Activated naive CD8-positive, alpha-beta T cell (primary cell): ENCODE measurements at regions not wholly inside any gene's neighbourhood (a gene's known extent, or its start where the extent isn't known, plus 50 kb on each side); places are given as distances from the start of the nearest gene placed in this dataset.
"Not testable (repeated sequence)": the region's sequence is repeated elsewhere in the genome, so short reads cannot be mapped to it uniquely, and the experiment has no call there.

Experiments used
- H3K27ac Mint-ChIP-seq: one replicate; pipeline ENCODE4 v1.8.0; 2021; ENCODE audit warnings: mixed read lengths
- H3K27me3 Mint-ChIP-seq: one replicate; pipeline ENCODE4 v1.8.0; 2021; ENCODE audit warnings: mixed read lengths
- H3K36me3 Mint-ChIP-seq: one replicate; pipeline ENCODE4 v1.8.0; 2021; ENCODE audit warnings: mixed read lengths
- H3K4me1 Mint-ChIP-seq: one replicate; pipeline ENCODE4 v1.8.0; 2021; ENCODE audit warnings: low read depth, mixed read lengths
- H3K4me3 Mint-ChIP-seq: one replicate; pipeline ENCODE4 v1.8.0; 2021; ENCODE audit warnings: mild to moderate bottlenecking, mixed read lengths
- H3K9me3 Mint-ChIP-seq: one replicate; pipeline ENCODE4 v1.8.0; 2021; ENCODE audit warnings: low read depth, mixed read lengths

DNA sequence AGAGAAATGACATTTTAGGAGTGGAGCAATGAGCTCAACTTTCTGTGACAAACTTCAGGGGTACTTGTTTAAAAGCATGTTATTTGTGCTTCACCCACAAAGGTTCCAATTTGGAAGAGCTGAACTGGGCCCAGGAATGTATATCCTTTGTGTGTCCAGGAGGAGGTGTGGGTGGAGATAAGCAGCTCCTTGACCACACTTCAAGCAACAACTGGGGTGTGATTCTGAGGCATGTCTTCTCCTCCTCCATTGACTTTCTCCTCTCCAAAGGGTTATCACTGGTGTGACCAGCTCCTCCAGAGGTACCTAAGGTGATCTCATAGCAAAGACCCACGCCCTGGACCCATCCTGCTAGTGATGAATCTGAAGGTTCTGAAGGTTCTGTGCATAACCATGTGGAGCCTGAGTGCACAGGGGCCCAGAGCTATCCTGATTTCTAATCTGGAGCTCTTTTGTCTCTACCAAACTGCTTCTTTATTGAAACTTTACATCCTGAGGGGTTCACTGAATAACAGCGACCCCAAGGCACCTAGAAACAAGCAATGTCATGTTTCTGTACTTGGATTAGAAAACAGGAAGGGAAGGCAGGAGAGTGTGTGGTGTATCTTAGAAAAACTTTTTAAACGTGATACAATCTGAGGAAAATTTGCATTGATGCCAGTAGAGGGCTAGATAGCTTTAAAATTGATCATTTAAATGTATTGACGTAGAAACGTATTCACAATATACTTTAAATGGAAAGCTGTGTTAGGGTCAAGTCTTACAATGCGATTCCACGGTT lies 60.9 kb upstream of the CD93 start:
- H3K27me3 Mint-ChIP-seq: no peaks in the 10 kb centered on the region
- H3K4me1 Mint-ChIP-seq: peaks cover 9% of the 10 kb centered on the region

DNA sequence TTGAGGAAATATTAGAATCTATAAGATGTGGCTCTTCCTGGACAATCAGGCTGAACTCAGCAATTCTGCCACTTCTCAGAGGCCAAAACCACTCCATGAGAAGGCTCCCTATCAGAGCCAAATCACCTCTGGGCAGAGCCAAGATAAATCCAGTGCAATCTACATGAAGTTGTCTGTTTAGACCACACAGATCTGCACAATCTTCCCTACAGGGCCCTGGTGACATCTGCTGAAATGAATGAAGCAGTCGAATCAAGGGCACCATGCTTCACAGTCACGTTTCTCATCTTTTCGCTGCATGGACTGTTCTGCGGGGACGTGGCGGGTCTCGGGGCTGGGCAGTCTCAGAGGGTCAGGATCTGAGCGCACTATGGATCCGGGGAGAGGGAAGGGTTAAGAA lies 60.1 kb upstream of the CD93 start:
- no peaks in the 10 kb centered on the region for H3K9me3 Mint-ChIP-seq
- H3K36me3 Mint-ChIP-seq: no peaks in the 10 kb centered on the region
- no peak overlapping the region for H3K4me3 Mint-ChIP-seq
- H3K27me3 Mint-ChIP-seq: no peaks in the 10 kb centered on the region
- H3K4me1 Mint-ChIP-seq: peaks cover 11% of the 10 kb centered on the region
- no peak overlapping the region for H3K27ac Mint-ChIP-seq

More for the DNA sequence above, 60.9 kb upstream of the CD93 start:
- Mint-ChIP-seq H3K36me3 (no peaks in the 10 kb centered on the region), H3K9me3 (no peaks in the 10 kb centered on the region), H3K27ac (no peak overlapping the region), H3K4me3 (no peak overlapping the region)

GRCh38 chr20:23145281-23145700 lies 59.2 kb upstream of the CD93 start:
- H3K4me1 Mint-ChIP-seq: peaks cover 11% of the 10 kb centered on the region
- no peak overlapping the region for H3K27ac Mint-ChIP-seq

DNA sequence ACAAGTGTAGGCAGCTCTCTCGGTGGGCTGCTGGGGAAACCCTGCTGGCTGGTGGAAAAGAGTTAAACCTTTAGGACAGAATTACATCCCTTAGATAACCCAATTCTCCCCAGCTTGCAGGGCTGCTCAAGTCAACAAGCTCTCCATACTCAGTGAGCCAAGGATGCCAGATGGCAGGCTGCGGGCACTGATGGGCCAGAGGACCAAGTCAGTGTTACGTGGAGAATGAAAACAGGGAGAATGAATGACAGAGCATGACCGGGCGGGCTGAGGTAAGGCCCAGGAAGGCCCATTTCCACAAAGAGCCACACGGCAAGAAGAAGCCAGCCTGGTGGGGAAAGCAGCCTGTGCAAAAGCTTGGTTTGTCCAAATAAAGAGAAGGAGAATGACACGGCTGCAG lies 58.7 kb upstream of the CD93 start:
- Mint-ChIP-seq H3K4me3 (no peak overlapping the region), H3K36me3 (no peaks in the 10 kb centered on the region), H3K9me3 (no peaks in the 10 kb centered on the region), H3K27ac (no peak overlapping the region), H3K4me1 (peaks cover 11% of the 10 kb centered on the region), H3K27me3 (no peaks in the 10 kb centered on the region)

More at GRCh38 chr20:23145281-23145700, 59.2 kb upstream of the CD93 start:
- H3K36me3 Mint-ChIP-seq: no peaks in the 10 kb centered on the region
- no peak overlapping the region for H3K4me3 Mint-ChIP-seq
- H3K9me3 Mint-ChIP-seq: no peaks in the 10 kb centered on the region
- H3K27me3 Mint-ChIP-seq: no peaks in the 10 kb centered on the region

GRCh38 chr20:23143986-23144690 lies 58.0 kb upstream of the CD93 start:
- Mint-ChIP-seq H3K4me1 (peaks cover 11% of the 10 kb centered on the region), H3K27me3 (no peaks in the 10 kb centered on the region), H3K36me3 (no peaks in the 10 kb centered on the region), H3K4me3 (no peak overlapping the region), H3K27ac (no peak overlapping the region), H3K9me3 (no peaks in the 10 kb centered on the region)

DNA sequence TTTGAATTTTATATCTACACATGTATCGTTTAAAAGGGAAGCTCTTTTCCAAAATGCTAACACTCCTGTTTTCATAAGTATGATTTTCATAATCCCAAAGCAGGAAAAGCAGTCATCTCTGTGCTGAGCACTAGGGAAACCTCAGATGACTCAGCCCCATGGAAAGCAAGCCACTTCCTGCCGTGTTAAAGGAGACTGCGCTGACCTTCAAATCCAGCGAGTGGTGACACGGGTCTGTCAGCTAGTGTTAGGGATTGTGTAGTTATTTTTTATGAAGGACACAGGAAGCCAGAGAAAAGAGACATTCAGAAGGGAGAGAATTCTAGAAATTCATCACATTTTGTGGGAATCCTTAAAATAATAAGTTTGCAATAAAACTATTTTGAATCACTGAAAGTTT lies 57.0 kb upstream of the CD93 start:
- no peaks in the 10 kb centered on the region for H3K36me3 Mint-ChIP-seq
- no peaks in the 10 kb centered on the region for H3K9me3 Mint-ChIP-seq
- H3K27ac Mint-ChIP-seq: no peak overlapping the region
- no peaks in the 10 kb centered on the region for H3K27me3 Mint-ChIP-seq
- H3K4me1 Mint-ChIP-seq: peaks cover 11% of the 10 kb centered on the region
- H3K4me3 Mint-ChIP-seq: no peak overlapping the region

DNA sequence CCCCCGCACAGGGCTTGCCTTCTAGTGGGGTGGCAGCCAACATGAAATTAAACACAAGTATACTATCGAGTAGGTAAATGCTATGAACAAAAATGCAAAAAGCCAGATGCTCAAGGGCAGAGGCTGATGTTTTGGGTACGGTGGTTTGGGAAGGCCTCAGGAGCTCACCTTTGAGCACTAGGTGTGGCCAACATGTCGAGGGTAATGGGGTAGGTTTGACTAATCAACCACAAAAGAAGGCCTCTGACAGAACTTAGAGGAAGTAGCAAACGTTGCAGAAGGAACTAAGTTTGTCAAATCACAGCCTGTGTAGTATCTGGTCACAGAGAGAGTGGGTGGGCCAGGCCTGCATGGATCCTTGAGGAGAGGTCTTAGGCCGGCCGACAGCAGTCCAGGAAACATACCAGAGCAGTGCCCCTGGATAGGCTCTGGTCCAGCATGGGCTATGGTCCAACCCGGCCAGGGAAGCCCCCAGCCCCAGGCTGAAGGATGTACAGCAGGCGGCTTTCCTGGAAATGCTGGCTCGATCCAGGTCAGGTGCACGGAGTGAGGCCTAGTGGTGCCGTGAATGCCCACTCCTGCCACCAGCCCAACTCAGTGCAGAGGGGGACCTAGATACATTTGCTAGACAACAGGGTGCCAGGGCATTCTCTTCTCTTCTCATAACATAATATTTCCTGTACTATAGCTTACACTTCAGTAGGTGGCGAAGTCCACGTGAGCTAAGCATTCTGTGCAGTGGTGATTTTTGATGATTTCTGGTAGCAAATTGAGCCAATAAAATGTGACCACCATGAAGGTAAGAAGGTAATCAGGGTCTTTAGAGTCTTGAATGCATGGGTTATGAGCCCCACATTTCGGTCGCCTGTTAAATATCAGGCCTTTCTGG lies 56.3 kb upstream of the CD93 start:
- peaks cover 11% of the 10 kb centered on the region for H3K4me1 Mint-ChIP-seq
- no peaks in the 10 kb centered on the region for H3K9me3 Mint-ChIP-seq
- H3K4me3 Mint-ChIP-seq: no peak overlapping the region
- no peak overlapping the region for H3K27ac Mint-ChIP-seq
- no peaks in the 10 kb centered on the region for H3K27me3 Mint-ChIP-seq
- H3K36me3 Mint-ChIP-seq: no peaks in the 10 kb centered on the region

DNA sequence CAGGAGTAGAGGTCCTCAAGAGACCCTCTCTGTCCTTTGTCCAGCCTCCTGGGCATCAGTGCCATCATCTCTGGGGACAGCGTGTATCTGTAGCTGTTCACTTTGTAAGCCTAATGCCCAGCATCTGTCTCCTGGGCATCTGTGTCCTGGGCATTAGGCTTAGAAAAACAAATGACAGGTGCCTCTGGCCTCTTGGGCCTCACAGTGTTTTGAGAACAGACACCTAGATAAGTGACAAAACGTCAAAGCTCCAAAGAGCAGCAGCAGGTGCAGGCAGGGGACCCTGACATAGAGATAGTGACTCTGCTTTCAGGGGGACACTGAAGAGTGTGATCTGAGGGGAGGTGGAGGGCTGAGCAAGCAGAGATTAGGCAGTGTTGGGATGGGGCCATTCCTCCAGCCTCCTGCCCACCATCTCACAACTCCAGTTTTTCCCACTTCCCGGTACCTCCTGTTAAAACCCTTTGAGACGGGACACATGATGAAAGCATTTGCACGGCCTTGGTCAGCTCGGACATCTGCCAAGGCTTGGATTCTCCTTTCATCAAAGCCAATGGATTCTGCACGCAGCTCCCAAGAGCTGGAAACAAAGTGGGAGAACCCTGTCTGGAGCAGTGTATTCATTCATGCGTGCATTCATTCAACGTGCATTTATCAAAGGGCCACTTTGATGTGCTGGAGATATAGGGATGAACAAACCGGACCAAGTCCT lies 55.5 kb upstream of the CD93 start:
- Mint-ChIP-seq H3K36me3 (no peaks in the 10 kb centered on the region), H3K27ac (no peak overlapping the region), H3K4me1 (peaks cover 11% of the 10 kb centered on the region), H3K27me3 (no peaks in the 10 kb centered on the region), H3K9me3 (no peaks in the 10 kb centered on the region), H3K4me3 (no peak overlapping the region)

- Mint-ChIP-seq H3K4me3 (no peak overlapping the region), H3K36me3 (no peaks in the 10 kb centered on the region), H3K4me1 (peaks cover 11% of the 10 kb centered on the region), H3K27me3 (no peaks in the 10 kb centered on the region), H3K27ac (no peak overlapping the region), H3K9me3 (no peaks in the 10 kb centered on the region)
Measured at GRCh38 chr20:23140991-23141390, 54.9 kb upstream of the CD93 start.

DNA sequence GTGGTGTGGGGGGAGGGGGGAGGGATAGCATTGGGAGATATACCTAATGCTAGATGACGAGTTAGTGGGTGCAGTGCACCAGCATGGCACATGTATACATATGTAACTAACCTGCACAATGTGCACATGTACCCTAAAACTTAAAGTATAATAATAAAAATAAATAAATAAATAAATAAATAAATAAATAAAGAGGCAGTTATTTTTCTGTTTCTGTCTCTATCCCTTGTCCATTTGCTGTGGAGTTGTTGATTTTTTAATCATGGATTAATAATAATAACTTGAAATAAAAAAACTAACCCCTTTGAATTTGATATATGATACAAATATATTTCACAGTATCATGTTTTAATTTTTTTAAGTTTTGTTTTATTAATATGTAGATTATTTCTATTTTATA lies 53.9 kb upstream of the CD93 start:
- H3K4me3 Mint-ChIP-seq, H3K36me3 Mint-ChIP-seq, H3K27ac Mint-ChIP-seq, H3K27me3 Mint-ChIP-seq, H3K9me3 Mint-ChIP-seq: not testable (repeated sequence)
- peaks cover 11% of the 10 kb centered on the region for H3K4me1 Mint-ChIP-seq

DNA sequence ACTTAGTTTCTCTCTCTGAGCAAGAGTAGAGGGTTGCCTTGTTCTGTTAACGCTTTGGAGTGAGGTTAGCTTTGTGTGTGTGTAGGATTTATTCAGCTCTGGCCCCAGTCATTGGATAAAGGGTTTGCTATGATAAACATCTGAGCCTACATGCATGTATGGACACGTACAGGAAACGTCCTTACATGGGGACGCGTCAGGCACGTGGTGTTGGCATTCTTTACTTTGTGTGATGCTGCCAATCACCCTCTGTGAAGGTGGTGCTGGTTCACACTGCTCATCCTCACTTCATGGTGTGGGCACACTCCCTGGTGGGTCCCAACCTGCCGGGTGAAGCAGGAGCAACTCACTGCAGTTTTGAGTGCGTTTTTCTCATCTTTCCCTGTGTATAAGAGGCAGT lies 53.4 kb upstream of the CD93 start:
- Mint-ChIP-seq H3K4me1 (peaks cover 11% of the 10 kb centered on the region), H3K27ac (no peak overlapping the region), H3K4me3 (no peak overlapping the region), H3K36me3 (no peaks in the 10 kb centered on the region), H3K27me3 (no peaks in the 10 kb centered on the region), H3K9me3 (no peaks in the 10 kb centered on the region)

DNA sequence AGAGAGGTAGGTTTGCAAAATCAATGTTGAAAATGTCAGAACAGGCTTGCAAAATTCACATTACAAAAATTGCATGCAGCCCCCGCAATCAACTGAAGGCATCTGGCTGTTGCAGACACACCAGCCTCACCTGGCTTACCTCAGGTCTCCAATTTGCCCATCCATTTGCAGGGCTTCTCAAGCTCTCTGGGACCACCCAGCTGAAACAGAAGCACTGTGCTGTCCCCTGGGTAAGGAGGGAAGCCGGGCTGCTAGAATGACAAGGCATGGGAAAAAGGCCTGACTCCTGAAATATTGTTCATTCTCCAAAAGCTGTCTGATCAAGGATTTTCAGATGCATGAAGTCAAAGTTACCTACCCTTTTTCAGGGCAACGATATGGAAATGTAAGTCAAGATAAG lies 52.6 kb upstream of the CD93 start:
- Mint-ChIP-seq H3K36me3 (no peaks in the 10 kb centered on the region), H3K4me1 (peaks cover 11% of the 10 kb centered on the region), H3K27ac (peak overlapping the region; percentile 1), H3K27me3 (no peaks in the 10 kb centered on the region), H3K4me3 (no peak overlapping the region), H3K9me3 (no peaks in the 10 kb centered on the region)

DNA sequence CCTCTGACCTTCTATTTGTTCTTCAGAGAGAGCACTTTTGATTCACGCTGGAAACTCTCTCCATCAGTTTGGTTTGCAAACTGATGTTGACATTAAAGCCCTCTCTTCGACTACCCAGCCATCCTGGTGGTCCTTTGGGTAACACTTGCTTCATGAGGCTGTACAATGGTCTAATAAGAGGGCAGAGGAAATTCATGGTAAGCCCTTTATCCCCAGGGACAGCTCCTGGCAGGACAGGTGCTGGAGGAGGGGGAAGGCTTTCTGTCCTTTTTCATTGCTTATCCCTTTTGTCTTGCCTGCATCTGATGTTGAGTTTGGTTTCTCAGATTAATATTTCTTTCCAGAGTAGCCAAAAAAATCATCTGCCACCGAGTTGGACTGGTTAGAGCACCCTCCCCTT lies 52.1 kb upstream of the CD93 start:
- H3K27ac Mint-ChIP-seq: no peak overlapping the region

GRCh38 chr20:23136893-23137745 lies 51.0 kb upstream of the CD93 start:
- Mint-ChIP-seq H3K4me1 (peaks cover 3% of the 10 kb centered on the region), H3K27ac (no peak overlapping the region), H3K36me3 (no peaks in the 10 kb centered on the region), H3K4me3 (no peak overlapping the region), H3K9me3 (no peaks in the 10 kb centered on the region), H3K27me3 (no peaks in the 10 kb centered on the region)

More for the DNA sequence above, 52.1 kb upstream of the CD93 start:
- H3K36me3 Mint-ChIP-seq: no peaks in the 10 kb centered on the region
- H3K27me3 Mint-ChIP-seq: no peaks in the 10 kb centered on the region
- no peak overlapping the region for H3K4me3 Mint-ChIP-seq
- H3K9me3 Mint-ChIP-seq: no peaks in the 10 kb centered on the region
- peaks cover 11% of the 10 kb centered on the region for H3K4me1 Mint-ChIP-seq
